Stimulated activated CD8-positive, alpha-beta memory T cell treated with anti-CD3 and anti-CD28 coated beads, Interleukin-2, amount 100 ng/mL, for 48 hours (primary cell): ENCODE measurements at regions not wholly inside any gene's neighbourhood (a gene's known extent, or its start where the extent isn't known, plus 50 kb on each side); places are given as distances from the start of the nearest gene placed in this dataset.
"Not testable (repeated sequence)": the region's sequence is repeated elsewhere in the genome, so short reads cannot be mapped to it uniquely, and the experiment has no call there.

Experiments used
- DNase-seq, 2 donors: peaks; one replicate each; pipeline ENCODE4 v3.0.0-alpha.2; 2020; ENCODE audit warnings: low read depth in 2 of 2

DNA sequence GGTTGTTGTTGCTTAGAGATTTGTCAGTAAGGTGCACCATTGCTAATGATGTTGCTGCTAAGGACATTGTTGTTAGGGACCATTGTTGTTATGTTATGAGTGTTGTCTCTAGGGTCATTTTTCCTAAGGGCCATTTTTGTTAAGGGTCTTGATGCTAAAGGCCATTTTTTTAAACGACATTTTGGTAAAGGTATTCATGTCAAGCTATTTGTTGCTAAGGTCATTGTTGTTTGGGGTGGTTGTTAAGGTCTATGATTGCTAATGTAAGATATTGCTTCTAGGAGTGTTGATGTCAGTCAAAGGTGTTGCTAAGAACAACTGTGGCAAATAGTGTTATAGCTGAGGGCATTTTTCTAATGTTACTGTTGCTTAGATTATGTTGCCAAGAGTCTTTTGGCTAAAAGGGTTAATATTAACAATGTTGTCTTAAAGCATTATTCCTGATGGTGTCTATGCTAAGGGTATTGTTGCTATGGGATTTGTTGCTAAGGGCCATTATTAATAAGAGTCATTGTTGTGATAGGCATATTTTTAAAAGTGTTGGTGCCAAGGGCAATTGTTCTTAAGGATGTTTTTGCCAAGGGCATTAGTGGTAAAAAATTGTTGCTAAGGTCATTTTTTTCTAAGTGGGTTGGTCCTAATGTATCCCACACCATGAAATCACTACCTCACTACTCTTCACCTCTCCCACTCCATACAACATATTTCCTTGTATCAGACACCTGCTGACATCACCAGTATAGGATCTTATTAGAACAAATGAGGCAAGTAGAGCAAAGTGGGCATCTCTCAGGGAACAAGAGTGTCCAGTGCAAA, 56.2 kb downstream of the SPATA31A6 start:
- not testable (repeated sequence) for DNase-seq

DNA sequence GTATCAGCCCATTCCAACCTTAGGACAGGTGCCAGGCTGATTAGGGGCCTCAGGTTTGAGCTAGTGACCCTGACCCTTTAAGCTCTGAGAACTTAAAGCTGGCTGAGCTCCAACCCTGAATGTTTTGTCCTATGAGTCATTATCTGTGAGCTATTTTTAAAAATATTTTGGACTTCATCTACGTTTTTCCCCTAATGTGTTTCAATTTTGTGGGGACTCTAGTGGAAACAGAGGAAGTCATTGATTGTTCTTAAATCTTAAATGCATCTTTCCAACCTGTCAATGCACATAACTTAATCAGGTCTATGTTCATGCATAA, 56.8 kb downstream of the SPATA31A6 start:
- DNase-seq, result not testable (repeated sequence)

DNA sequence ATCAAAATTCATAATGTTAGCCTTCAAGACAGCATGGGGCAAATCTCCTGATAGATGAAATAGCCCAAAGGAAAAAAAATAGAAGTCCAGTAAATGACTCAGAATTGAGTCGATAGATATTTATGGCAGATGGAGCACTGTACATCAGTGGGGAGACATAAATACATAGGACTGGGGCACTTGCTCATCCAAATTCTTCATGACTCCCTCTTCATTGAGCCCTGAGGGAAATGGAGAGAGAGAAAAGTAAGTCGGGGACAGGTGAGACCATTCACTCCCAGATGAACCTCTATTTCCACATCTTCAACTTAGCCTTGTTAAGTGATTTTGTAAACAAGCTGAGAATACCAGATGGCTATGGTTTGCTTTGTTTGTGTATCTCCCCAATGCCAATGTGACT, 59.8 kb downstream of the SPATA31A6 start:
- DNase-seq, result not testable (repeated sequence)

DNA sequence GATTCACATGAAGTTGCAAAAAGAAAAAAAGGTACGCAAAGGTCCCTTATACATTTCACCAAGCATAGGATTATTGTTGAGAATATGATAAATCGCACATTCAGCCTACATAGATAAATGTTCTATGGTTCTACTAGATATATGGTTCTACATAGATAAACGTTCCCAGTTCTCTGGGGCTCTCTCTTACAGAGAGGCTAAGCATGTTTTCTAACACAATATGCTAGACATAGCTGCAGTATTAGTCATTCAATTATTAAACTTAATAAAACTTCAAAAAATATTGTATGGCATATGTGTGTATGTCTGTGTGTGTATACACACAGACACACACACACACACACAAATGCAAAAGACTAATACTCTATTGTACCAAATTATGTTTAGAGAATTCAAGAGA, 60.4 kb downstream of the SPATA31A6 start:
- DNase-seq, result not testable (repeated sequence)

DNA sequence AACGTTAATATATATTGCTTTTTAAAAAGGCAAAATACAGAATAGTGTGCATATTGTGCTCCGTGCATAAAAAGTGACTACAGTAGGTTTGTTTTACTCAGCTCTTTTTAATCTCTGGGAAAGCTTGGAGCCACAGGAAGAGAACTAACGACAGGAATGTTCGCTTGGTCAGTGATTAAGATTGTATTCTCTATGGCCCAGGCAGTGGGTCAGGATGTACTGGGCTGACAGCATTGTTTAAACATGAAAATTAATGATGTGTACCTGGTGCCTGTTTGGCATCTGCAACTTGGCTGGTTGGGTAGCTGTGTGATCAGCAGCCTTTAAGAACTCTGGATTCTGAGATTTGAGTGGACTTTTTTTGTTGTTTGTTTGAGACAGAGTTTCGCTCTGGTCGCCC, 85.3 kb downstream of the SPATA31A6 start:
- not testable (repeated sequence) for DNase-seq

DNA sequence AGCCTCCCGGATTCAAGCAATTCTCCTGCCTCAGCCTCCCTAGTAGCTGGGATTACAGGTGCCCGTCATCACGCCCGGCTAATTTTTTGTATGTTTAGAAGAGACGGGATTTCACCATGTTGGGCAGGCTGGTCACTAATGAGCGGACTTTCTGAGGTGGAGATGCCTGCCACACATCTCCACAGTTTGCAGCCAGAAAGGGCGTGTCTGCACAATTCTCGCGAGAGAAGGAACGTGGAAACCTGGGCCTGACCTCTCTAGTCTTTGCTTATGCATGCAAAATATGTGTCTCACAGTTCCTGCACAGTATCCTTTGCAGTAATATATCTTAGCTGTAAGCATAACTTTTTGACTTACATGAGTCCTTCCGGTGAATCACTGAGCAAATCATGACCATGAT, 85.7 kb downstream of the SPATA31A6 start:
- not testable (repeated sequence) for DNase-seq

DNA sequence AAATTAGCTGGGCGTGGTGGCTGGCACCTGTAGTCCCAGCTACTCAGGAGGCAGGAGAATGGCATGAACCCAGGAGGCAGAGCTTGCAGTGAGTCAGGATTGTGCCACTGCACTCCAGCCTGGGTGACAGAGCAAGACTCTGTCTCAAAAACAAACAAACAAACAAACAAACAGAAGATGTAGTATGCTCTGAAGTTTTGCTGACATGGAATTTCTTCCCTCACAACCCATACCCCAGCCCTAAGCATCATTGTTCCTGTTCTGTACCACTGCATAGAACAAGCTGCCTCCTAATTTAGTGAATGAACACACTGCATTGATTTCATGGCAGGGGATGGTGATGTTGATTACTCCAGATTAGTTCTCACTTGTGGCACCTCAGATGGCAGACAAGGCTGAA, 89.7 kb downstream of the SPATA31A6 start:
- DNase-seq, result not testable (repeated sequence)

DNA sequence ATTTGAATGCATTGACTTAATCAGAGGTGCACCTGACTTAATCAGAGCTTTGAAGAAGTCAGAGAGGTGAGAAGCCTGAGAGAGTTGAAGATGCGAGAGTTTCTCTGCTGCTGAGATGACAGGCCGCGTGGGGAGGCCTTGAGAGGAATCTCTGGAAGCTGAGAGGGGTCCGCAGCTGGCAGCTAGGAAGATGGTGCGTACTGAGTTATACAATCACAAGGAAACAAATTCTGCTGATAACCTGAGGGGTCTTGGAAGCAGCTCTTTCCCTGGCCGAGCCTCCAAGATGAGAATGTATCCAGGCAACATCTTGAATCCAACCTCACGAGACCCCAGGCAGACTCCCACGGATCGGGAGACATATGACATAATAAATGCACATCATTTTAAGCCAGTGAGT, 91.7 kb downstream of the SPATA31A6 start:
- DNase-seq, result no peak

DNA sequence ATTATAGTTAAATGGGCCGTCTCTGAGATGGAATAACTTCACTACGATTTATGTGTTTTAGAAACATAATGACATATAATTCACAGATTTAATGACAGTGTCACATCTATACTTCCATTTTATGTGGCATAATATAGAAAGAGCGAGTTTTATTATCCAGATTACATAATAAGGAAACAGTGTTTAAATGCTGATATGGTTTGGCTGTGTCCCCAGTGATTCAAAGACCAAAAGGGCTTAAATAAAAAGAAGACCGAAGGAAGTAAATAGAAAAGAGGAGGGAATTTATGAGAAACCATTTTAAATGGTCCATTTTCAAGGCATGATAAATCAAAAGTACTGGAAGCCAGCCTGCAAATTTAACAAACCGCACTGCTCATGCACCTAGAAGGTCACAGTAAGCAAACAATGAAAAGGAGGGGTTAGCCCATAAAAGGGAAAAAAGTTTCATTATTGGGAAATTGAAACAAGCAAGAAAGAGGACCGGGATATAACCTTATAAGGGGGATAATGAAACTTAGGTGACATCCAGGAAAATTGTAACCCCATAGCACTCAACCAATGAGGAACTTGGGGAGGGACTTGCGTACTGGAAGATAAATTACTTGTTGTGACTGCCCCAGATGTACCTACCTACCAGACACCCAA, 99.2 kb downstream of the SPATA31A6 start:
- not testable (repeated sequence) for DNase-seq

DNA sequence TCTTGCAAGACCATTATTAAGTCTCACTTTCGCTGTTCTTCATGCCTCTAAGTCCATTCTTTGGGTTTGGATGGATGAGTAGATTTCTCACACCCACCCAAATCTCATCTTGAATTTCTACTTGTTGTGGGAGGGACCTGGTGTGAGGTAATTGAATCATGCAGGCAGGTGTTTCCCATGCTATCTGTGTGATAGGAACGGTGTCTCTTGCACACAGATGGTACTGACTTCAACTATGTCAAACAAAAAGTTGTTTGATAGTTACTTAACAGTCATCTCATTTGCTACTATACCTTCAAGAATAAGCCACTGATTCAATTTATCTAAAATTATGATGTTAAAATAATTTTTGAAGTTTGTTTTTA, 99.7 kb downstream of the SPATA31A6 start:
- DNase-seq, result not testable (repeated sequence)

DNA sequence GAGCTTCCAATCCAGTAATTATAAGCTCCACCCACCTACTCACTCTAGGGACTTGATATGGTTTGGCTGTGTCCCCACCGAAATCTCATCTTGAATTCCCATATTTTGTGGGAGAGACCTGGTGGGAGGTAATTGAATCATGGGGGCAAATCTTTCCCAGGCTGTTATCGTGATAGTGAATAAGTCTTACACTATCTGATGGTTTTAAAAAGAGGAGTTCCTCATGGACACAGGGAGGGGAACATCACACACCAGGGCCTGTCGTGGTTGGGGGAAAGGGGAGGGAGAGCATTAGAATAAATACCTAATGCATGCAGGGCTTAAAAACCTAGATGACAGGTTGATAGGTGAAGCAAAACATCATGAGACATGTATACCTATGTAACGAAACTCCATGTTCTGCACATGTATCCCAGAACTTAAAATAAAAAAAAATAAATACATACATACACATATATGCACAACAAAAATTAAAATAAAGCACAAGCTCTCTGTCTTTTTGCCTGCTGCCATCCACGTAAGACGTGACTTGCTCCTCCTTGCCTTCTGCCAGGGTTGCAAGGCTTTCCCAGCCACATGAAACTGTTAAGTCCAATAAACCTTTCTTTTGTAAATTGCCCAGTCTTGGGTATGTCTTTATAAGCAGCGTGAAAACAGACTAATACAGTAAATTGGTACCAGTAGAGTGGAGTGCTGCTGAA, 102.8 kb downstream of the SPATA31A6 start:
- not testable (repeated sequence) for DNase-seq

DNA sequence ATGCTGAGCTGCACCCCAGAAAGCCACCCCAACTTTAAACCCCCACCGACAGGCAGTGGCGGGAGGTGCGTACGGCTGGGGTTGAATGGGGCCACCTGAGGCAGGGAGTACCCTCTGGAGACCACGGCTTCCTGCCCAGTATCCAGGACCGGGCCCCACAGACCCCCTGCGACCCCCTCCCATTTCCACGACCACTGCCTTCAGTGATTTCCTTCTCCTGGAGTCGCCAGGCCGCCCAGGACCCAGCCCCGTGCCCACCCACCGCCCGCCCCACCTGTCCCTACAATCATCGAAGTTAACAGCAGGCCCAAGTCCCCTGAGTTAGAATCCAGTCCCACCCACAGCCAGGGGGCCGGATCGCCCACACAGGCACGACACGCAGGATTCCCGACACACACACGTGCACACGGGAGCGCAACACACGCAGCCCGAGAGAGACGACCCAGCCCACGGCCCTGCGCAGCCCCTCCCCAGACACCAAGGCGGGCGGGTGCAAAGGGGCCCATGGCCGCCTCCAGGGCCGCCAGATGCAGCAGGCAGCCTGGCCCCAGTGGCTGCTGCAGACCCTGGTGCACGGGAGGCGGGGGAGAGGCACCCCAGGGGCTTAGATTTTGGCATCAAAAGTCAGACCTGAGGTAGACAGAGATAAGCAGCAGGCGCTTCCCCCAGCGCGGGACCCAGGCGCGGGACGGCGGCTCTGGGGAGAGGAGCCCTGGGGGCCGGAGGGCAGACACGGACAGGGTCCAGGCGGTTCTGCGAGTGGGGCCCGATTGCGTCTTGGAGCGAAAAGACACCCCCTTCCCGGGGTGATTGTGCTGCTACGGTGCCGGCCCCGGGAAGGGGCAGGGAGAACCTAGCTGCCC, 104.8 kb downstream of the SPATA31A6 start:
- DNase-seq, result not testable (repeated sequence)

DNA sequence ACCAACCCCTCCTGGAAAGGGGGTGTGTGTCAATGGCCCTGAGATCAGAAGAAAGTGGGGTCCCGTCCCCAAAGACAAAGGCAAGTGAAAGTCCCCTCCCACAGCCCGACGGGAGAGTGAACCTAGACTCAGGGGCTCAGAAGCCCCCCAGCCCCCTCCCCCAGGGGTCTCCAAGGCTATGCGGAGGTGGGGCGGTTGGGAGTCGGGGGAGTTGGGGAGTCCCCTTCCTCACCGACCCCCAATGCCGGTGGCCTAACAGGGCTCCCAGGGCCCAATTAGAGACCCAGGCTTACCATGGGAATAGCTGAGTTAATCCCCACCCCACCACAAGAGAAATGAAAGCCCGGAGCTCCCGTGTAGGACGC, 105.4 kb downstream of the SPATA31A6 start:
- not testable (repeated sequence) for DNase-seq

DNA sequence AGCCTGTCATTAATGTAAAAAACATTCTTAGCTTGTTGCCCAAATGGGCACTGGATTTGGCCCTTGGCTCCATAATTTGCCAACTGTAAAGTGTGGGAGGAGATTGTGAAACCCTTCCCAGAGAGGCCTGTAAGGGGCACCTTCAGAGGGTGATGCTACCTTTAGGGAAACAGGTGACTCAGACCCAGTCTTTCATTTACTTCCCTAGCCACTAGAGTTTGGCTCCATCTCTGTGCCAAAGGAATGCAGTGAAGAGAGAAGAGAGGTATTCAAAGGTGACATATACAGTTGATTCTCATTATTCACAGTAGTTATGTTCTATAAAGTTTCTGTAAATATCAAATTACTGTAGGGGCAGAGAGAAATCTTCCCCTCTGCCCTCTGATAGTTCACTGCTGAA, 116.7 kb downstream of the SPATA31A6 start:
- DNase-seq, result not testable (repeated sequence)

DNA sequence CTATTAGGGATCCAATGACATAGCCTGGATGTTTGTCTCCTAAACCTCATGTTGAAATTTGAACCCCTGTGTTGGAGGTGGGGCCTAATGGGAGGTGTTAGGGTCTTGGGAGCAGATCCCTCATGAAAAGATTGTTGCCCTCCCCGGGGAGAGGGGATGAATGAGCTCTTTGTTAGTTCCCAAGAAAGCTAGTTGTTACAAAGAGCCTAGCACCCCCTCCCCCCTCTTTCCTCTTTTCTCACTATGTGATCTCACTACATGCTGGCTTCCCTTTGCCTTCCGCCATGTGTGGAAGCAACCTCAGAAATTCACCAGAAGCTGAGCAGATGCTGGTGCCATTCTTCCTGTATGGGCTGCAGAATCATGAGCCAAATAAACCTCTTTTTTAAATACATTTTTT, 123.2 kb downstream of the SPATA31A6 start:
- not testable (repeated sequence) for DNase-seq

DNA sequence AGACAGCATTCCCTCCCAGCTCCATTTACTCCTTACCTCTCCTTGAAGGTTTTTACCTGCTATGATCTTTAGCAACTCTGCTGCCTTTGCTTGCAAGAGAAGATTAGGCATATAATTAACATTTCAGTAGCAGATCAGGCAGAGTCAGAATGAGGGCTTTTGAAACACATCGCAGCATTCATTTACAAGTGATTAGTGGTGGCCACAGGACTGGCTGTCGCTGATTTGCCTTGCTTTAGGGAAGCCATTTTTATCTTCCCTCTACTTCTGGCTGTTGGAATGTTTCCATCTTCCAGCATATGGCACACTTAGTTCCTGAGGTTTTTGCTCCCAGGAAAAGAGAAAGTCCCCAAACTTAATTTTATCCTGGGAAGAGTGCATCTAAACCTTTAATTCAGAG, 124.0 kb downstream of the SPATA31A6 start:
- not testable (repeated sequence) for DNase-seq

DNA sequence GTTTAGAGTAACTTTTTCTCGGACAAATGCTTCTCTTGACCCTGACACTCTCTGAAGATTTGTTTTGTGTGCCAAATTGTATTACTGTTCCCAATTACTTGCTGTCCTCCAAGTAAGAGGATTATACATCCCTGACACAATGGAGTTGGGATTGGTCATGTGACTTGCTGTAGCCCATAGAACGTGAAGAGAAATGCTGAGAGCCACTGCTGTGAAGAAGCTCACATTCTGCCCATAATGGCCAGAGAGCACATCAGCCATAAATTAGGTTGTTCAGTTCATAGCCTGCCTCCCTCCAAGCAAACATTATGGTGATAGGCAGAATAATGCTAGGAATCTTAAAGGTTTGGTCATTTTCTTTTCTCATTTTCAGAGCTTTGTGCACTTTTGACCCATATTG, 127.5 kb downstream of the SPATA31A6 start:
- not testable (repeated sequence) for DNase-seq

DNA sequence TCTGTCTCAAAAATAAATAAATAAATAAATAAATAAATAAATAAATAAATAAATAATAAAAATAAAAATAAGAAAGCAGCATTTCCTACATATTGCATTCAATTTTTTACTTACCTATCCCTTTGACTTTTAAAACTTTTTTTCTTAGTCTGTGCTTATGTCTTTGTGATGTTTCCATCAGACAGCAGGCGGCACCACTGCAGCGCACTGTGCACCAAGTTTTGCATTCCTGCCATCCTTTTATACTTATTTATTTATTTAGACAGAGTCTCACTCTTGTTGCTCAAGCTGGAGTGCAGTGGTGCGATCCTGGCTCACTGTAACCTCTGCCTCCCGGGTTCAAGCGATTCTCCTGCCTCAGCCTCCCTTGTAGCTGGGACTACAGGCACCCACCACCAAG, 132.6 kb downstream of the SPATA31A6 start:
- not testable (repeated sequence) for DNase-seq

DNA sequence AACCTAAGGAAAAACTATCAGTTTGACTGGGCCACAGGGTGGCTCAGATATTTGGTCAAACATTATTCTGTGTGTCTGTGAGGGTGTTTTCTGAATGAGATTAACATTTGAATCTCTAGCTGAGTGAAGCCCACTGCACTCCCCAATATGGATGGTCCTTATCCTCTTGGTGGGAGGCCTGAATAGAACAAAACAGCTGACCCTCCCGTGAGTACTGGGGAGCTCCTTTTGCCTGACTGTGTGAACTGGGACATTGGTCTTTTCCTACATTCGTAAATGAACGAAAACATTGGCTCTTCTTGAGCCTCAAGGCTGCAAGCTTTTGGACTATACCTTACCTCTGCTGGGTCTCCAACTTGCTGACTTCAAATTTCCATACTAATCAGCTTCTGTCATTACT, 134.2 kb downstream of the SPATA31A6 start:
- not testable (repeated sequence) for DNase-seq

DNA sequence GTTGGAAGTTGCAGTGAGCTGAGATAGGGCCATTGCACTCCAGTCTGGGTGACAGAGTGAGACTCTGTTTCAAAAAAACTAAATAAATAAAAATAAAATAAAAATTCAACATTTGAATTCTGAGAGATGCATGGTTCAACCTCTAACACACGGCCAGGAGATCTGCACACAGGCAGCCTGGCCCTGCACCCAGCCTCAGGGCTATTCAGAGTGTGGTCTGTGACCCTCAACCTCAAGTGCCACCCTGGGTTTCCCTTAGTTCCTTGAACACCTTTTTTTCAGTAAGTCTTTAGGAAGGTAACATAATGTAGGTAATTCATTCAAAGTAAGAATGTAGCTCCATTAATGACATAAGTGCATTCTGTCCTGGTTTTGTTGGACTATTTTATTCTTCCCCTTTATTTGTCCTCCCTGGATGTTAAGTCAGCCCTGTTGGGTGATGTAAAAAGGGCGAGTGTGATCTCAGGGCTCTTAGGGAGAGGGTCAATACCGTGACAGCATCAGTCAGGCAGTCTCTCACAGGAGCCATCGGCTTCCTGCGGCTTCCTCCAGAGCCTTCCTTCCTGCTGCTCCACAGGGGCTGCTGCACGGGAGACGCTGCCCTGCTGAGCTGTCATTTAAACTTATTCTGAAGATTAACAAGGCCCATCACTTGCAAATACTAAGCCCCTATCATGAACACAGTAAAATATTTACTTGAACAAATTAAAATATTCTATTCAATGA, 139.8 kb downstream of the SPATA31A6 start:
- DNase-seq, result not testable (repeated sequence)

DNA sequence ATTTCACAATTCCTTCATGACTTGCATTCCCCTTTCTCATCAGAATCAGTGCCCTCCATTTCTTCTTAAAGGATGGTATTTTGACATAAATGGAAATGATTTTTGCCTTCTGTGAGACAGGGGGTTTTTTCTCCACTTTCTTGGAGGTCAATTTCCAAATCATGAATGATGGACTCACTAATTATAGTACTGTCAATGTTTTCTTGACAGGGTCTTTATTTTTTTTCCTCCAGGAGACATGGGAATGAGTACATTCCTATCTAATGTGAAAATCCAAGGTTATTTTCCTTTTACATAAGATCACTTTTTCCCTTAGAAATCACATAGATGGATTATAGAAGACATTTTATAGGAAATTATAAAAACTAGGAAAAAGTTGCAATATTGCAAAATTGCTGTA, 141.7 kb downstream of the SPATA31A6 start:
- not testable (repeated sequence) for DNase-seq
